ENCODE measurements at regions not wholly inside any gene's neighbourhood (a gene's known extent, or its start where the extent isn't known, plus 50 kb on each side); places are given as distances from the start of the nearest gene placed in this dataset.
"Not testable (repeated sequence)": the region's sequence is repeated elsewhere in the genome, so short reads cannot be mapped to it uniquely, and the experiment has no call there.

GRCh38 chr3:163556813-163557523 is 1521.3 kb downstream of the SI start:
- TF ChIP-seq CTCF (IDR thresholded peaks at IDR 0.05) = no peak
- no peaks in the 10 kb centered on the region for H3K4me1 ChIP-seq (ENCODE audit: low read depth)
- no peaks in the 10 kb centered on the region for H3K36me3 ChIP-seq (ENCODE audit: low read depth)
- no peak for DNase-seq
- ATAC-seq = no peak
- H3K4me3 ChIP-seq = no peak overlapping the region
- peaks cover 3% of the 10 kb centered on the region for H3K9me3 ChIP-seq
- intact Hi-C loops (cut with DNase I, micrococcal nuclease) = no loop called here

DNA sequence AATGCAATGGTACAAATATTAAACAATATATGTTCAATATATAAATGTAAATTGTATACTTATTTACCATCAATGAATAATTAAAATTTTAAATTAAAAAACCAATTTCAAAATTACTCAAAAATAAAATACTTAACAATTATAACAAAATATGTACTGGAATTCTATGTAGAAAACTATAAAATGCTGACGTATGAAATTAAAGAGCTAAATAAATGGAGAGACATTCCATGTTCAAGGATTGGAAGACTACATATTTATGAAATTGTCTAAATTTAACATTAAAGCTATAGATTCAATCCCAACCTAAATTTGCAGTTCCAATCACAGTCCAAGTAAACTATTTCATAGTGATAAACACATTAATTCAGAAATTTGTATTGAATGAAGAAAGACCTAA is 1522.4 kb downstream of the SI start:
- DNase-seq = no peak
- Histone ChIP-seq H3K4me1 (ENCODE audit: low read depth) (no peaks in the 10 kb centered on the region), H3K36me3 (ENCODE audit: low read depth) (no peaks in the 10 kb centered on the region), H3K9me3 (peaks cover 4% of the 10 kb centered on the region), H3K4me3 (no peak overlapping the region)
- intact Hi-C loops (cut with DNase I, micrococcal nuclease) = no loop called here
- ATAC-seq = no peak
- no peak for TF ChIP-seq CTCF (IDR thresholded peaks at IDR 0.05)

GRCh38 chr3:163552659-163552966 is 1525.7 kb downstream of the SI start:
- ATAC-seq (no peak), DNase-seq (no peak)
- no peaks in the 10 kb centered on the region for H3K4me1 ChIP-seq (ENCODE audit: low read depth)
- TF ChIP-seq CTCF (IDR thresholded peaks at IDR 0.05) = no peak
- H3K4me3 ChIP-seq = no peak overlapping the region
- H3K9me3 ChIP-seq = peaks cover 4% of the 10 kb centered on the region
- intact Hi-C loops (cut with DNase I, micrococcal nuclease) = no loop called here
- no peaks in the 10 kb centered on the region for H3K36me3 ChIP-seq (ENCODE audit: low read depth)

GRCh38 chr3:163551915-163552658 is 1526.2 kb downstream of the SI start:
- H3K4me1 ChIP-seq (ENCODE audit: low read depth); H3K36me3 ChIP-seq (ENCODE audit: low read depth); DNase-seq; ATAC-seq; H3K9me3 ChIP-seq; intact Hi-C loops (cut with DNase I, micrococcal nuclease); H3K4me3 ChIP-seq: not testable (repeated sequence)

GRCh38 chr3:163548015-163548414 is 1530.3 kb downstream of the SI start:
- ATAC-seq (no peak), DNase-seq (no peak)
- no peaks in the 10 kb centered on the region for H3K36me3 ChIP-seq (ENCODE audit: low read depth)
- intact Hi-C loops (cut with DNase I, micrococcal nuclease) = no loop called here
- peaks cover 4% of the 10 kb centered on the region for H3K9me3 ChIP-seq
- H3K4me1 ChIP-seq (ENCODE audit: low read depth) = no peaks in the 10 kb centered on the region
- H3K4me3 ChIP-seq = no peak overlapping the region
- no peak for TF ChIP-seq CTCF (IDR thresholded peaks at IDR 0.05)

- TF ChIP-seq CTCF (IDR thresholded peaks at IDR 0.05) = no peak
- intact Hi-C loops (cut with DNase I, micrococcal nuclease) = no loop called here
- Histone ChIP-seq H3K4me3 (no peak overlapping the region), H3K9me3 (peaks cover 3% of the 10 kb centered on the region), H3K36me3 (ENCODE audit: low read depth) (no peaks in the 10 kb centered on the region), H3K4me1 (ENCODE audit: low read depth) (no peaks in the 10 kb centered on the region)
- no peak for DNase-seq
- no peak for ATAC-seq
Observed at GRCh38 chr3:163547014-163547685, 1531.1 kb downstream of the SI start.
